ENCODE measurements at regions not wholly inside any gene's neighbourhood (a gene's known extent, or its start where the extent isn't known, plus 50 kb on each side); places are given as distances from the start of the nearest gene placed in this dataset.

GRCh38 chr6:22099923-22100322 lies 196.9 kb downstream of the PRL start:
- Histone ChIP-seq H3K27me3 (no peaks in the 10 kb centered on the region), H3K4me1 (no peaks in the 10 kb centered on the region), H3K9me3 (no peaks in the 10 kb centered on the region), H3K27ac (no peak overlapping the region), H3K36me3 (replicated peaks in 1 of 2; ENCODE audit: insufficient read depth in 1 of 2, low read depth in 2 of 2) (no peaks in the 10 kb centered on the region), H3K4me3 (no peak overlapping the region)
- intact Hi-C loops (cut with DNase I), result no loop called here
- 66 to 78% methylated on average over 5 of the region's 5 CpGs for WGBS, 2 donors
- TF ChIP-seq, protein P1, sequence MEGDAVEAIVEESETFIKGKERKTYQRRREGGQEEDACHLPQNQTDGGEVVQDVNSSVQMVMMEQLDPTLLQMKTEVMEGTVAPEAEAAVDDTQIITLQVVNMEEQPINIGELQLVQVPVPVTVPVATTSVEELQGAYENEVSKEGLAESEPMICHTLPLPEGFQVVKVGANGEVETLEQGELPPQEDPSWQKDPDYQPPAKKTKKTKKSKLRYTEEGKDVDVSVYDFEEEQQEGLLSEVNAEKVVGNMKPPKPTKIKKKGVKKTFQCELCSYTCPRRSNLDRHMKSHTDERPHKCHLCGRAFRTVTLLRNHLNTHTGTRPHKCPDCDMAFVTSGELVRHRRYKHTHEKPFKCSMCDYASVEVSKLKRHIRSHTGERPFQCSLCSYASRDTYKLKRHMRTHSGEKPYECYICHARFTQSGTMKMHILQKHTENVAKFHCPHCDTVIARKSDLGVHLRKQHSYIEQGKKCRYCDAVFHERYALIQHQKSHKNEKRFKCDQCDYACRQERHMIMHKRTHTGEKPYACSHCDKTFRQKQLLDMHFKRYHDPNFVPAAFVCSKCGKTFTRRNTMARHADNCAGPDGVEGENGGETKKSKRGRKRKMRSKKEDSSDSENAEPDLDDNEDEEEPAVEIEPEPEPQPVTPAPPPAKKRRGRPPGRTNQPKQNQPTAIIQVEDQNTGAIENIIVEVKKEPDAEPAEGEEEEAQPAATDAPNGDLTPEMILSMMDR (IDR thresholded peaks at IDR 0.05), result no peak
- no peak for TF ChIP-seq POLR2A (IDR thresholded peaks at IDR 0.05)
- DNase-seq, result no peak
- no peak for ATAC-seq

DNA sequence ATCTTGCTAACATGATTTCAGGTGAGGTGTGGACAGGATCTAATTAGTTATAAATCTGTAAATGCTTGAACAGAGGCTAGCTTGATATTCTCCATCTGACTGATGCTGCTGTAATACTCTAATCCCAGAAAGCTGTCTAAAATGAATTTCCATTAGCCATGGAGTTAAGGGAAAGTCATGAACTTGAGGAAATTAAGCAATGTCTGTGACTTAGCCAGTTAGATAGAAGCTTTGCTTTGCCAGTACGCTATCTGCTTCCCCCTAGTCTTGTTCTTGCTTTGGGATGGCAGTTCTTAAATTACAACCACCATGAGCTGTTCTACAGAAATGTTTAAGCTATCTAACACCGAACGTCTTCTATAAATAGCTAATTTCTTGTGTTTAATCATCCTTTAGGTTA lies 195.7 kb downstream of the PRL start:
- no peak for ATAC-seq
- no peak for DNase-seq
- WGBS, 2 donors, result 82% methylated on average over 3 of the region's 3 CpGs

DNA sequence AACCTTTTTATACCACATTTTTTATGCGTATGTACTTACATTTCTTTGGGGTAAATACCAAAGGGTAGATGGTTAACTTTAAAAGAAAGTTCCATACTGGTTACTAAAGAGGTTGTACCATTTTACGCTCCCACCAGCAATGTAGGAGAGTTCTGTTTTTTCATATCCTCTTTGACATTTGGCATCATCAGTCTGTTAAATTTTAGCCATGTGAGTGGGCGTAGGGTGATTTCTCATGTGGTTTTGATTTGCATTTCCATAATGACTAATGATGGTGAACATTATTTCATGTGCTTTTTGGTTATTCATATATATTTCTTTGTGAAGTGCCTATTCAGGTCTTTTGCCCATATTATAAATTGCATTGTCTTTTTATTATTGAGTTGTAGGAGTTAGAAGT lies 194.2 kb downstream of the PRL start:
- 80 to 83% methylated on average over 3 of the region's 3 CpGs for WGBS, 2 donors
- no peaks in the 10 kb centered on the region for H3K27me3 ChIP-seq
- H3K4me1 ChIP-seq, result no peaks in the 10 kb centered on the region
- no peaks in the 10 kb centered on the region for H3K9me3 ChIP-seq
- no peaks in the 10 kb centered on the region for H3K36me3 ChIP-seq (replicated peaks in 1 of 2; ENCODE audit: insufficient read depth in 1 of 2, low read depth in 2 of 2)
- intact Hi-C loops (cut with DNase I), result no loop called here
- H3K27ac ChIP-seq, result no peak overlapping the region
- DNase-seq, result no peak
- no peak for TF ChIP-seq POLR2A (IDR thresholded peaks at IDR 0.05)
- TF ChIP-seq, protein P1 (IDR thresholded peaks at IDR 0.05), result no peak
- ATAC-seq, result no peak
- H3K4me3 ChIP-seq, result no peak overlapping the region

More for the DNA sequence above, 195.7 kb downstream of the PRL start:
- no peak overlapping the region for H3K27ac ChIP-seq
- intact Hi-C loops (cut with DNase I), result no loop called here
- H3K9me3 ChIP-seq, result no peaks in the 10 kb centered on the region
- no peaks in the 10 kb centered on the region for H3K36me3 ChIP-seq (replicated peaks in 1 of 2; ENCODE audit: insufficient read depth in 1 of 2, low read depth in 2 of 2)
- H3K4me3 ChIP-seq, result no peak overlapping the region
- H3K4me1 ChIP-seq, result no peaks in the 10 kb centered on the region
- no peak for TF ChIP-seq POLR2A (IDR thresholded peaks at IDR 0.05)
- TF ChIP-seq, protein P1 (IDR thresholded peaks at IDR 0.05), result no peak
- no peaks in the 10 kb centered on the region for H3K27me3 ChIP-seq

DNA sequence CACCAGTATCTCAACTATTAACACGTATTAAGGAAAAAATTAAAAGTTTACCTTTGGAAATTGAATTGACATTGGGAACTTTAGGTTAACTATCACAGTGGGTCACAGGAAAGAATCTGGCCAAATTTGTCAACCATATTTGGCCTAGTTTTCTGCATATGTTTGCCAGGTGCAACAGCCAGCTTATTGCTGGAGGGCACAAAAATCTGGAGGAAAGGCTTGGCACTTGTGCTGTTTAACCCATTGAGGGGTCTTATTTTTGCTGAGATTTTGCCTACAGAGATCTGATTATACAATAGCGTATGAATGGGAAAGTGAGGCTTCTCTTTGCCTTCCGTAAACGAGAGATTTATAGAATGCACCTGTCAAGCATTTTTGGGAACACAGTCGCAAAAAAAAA lies 190.4 kb downstream of the PRL start:
- H3K36me3 ChIP-seq (replicated peaks in 1 of 2; ENCODE audit: insufficient read depth in 1 of 2, low read depth in 2 of 2), result no peaks in the 10 kb centered on the region

GRCh38 chr6:22106961-22107360 lies 189.9 kb downstream of the PRL start:
- Histone ChIP-seq H3K27me3 (no peaks in the 10 kb centered on the region), H3K36me3 (replicated peaks in 1 of 2; ENCODE audit: insufficient read depth in 1 of 2, low read depth in 2 of 2) (no peaks in the 10 kb centered on the region), H3K4me3 (no peak overlapping the region), H3K4me1 (no peaks in the 10 kb centered on the region), H3K9me3 (no peaks in the 10 kb centered on the region), H3K27ac (no peak overlapping the region)
- ATAC-seq, result no peak
- no peak for TF ChIP-seq POLR2A (IDR thresholded peaks at IDR 0.05)
- TF ChIP-seq, protein P1 (IDR thresholded peaks at IDR 0.05), result no peak
- intact Hi-C loops (cut with DNase I), result no loop called here
- DNase-seq, result no peak
- WGBS, 2 donors, result 67 to 73% methylated on average over 3 of the region's 3 CpGs

More for the DNA sequence above, 190.4 kb downstream of the PRL start:
- Histone ChIP-seq H3K27ac (no peak overlapping the region), H3K4me3 (no peak overlapping the region), H3K4me1 (no peaks in the 10 kb centered on the region), H3K27me3 (no peaks in the 10 kb centered on the region), H3K9me3 (no peaks in the 10 kb centered on the region)
- 74 to 92% methylated on average over 5 of the region's 5 CpGs for WGBS, 2 donors
- DNase-seq, result no peak
- intact Hi-C loops (cut with DNase I), result no loop called here
- ATAC-seq, result no peak
- TF ChIP-seq, protein P1 (IDR thresholded peaks at IDR 0.05), result no peak
- no peak for TF ChIP-seq POLR2A (IDR thresholded peaks at IDR 0.05)
